ENCODE measurements at regions not wholly inside any gene's neighbourhood (a gene's known extent, or its start where the extent isn't known, plus 50 kb on each side); places are given as distances from the start of the nearest gene placed in this dataset.

DNA sequence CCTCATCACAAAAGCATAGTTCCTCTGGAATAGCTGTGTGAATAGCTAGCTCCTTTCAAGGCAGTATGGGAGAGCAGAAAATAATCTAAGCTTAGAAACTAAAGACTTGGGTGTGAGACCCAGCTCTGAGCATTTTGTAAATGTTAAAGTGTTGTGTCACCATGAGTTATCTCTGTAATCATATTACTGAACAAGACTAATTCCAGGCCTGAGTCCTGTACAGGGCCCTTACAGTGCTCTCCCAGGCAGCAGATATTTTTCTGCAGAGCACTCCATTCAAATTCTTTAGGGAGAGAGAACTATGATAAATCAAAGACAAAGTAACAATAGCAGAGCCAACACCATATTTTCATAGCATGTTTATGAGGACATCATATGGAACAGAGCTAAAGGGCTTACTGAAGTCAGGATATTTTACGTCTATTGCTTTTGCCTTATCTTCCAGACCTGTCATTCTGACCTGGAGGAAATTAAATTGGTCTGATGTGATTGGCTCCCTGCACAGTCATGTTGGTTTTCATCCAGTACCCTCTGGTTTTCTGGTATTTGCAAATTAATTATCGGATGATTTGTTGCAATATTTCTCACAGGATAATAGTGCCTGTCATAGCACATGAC lies 172.6 kb upstream of the PPP2R3A start:
- intact Hi-C loops (cut with DNase I), result no loop called here
- no peaks in the 10 kb centered on the region for H3K9me3 ChIP-seq
- H3K4me1 ChIP-seq, result no peaks in the 10 kb centered on the region
- H3K4me3 ChIP-seq, result no peak overlapping the region
- TF ChIP-seq CTCF (IDR thresholded peaks at IDR 0.05), result no peak
- no peaks in the 10 kb centered on the region for H3K27me3 ChIP-seq
- DNase-seq (ENCODE audit: low spot score in 2 of 2), result no peak
- H3K27ac ChIP-seq, result no peak overlapping the region
- H3K36me3 ChIP-seq, result no peaks in the 10 kb centered on the region

DNA sequence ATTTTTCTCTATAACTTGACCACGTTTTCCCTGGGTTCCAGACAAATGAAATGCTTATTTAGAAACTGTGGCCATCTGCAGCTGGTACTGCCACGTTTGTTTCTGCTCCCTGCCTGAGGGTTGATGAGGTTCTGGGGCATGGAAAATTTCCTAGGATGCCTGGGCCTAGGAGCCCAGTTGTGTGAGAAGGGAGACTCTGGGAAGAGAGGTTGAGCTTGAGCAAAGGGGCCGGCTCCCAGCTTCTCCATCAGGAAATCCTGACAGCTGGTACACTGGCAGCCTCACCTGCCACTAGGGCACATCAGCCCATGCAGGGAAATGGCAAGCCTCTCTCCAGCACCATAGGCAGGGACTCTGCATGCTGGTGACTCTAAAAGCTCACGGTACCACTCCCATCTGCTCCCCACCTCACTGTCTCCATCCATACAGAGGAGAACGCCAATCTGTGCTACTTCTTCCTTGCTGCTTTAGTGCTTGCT lies 165.4 kb upstream of the PPP2R3A start:
- TF ChIP-seq CTCF (IDR thresholded peaks at IDR 0.05), result no peak
- no peak overlapping the region for H3K4me3 ChIP-seq
- intact Hi-C loops (cut with DNase I), result no loop called here

DNA sequence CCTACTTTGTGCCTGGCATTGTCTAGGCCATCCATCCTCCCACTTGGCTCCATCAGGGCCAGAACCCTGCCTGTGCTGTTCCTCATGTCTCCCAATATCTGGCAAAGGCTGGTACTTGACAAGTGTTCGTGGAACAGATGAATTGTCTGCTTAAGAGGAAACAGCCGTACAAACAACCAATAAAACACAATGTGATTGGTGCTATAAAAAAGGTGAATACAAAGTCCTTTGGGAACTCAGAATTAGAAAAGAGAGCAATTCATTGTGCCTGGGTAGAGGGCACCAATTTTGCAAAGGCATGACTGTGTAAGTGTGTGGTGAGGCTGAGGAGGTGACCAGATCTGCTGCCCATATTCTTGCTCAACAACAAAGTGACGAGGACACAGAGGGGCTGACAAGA lies 164.5 kb upstream of the PPP2R3A start:
- intact Hi-C loops (cut with DNase I), result no loop called here
- Histone ChIP-seq H3K4me1 (no peaks in the 10 kb centered on the region), H3K27ac (no peak overlapping the region), H3K9me3 (no peaks in the 10 kb centered on the region), H3K27me3 (no peaks in the 10 kb centered on the region), H3K36me3 (no peaks in the 10 kb centered on the region), H3K4me3 (no peak overlapping the region)
- TF ChIP-seq CTCF (IDR thresholded peaks at IDR 0.05), result no peak
- no peak for DNase-seq (ENCODE audit: low spot score in 2 of 2)

More for the DNA sequence above, 165.4 kb upstream of the PPP2R3A start:
- Histone ChIP-seq H3K36me3 (no peaks in the 10 kb centered on the region), H3K9me3 (no peaks in the 10 kb centered on the region), H3K27me3 (no peaks in the 10 kb centered on the region), H3K27ac (no peak overlapping the region), H3K4me1 (no peaks in the 10 kb centered on the region)
- no peak for DNase-seq (ENCODE audit: low spot score in 2 of 2)

DNA sequence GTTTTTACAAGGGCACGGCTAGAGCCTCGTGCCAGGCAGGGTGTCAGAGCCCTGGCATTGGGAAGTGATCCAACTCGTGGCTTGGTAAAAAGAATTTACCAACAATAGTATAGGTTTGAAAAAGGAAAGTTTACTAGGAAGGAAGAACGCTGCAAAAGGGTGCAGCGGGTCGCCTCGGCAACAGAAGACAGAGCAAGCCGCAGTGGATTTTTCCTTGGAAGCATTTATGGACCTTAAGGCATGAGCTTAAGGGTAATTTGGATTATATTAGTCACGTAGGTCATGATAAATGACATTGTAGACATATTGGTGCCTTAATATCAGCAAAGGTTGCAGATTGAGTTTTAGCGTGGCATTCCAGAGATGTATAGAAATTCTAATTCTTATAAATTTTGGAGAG lies 163.4 kb upstream of the PPP2R3A start:
- Histone ChIP-seq H3K4me1 (no peaks in the 10 kb centered on the region), H3K36me3 (no peaks in the 10 kb centered on the region), H3K9me3 (no peaks in the 10 kb centered on the region), H3K4me3 (no peak overlapping the region), H3K27me3 (no peaks in the 10 kb centered on the region), H3K27ac (no peak overlapping the region)
- no peak for TF ChIP-seq CTCF (IDR thresholded peaks at IDR 0.05)
- DNase-seq (ENCODE audit: low spot score in 2 of 2), result no peak
- intact Hi-C loops (cut with DNase I), result no loop called here

DNA sequence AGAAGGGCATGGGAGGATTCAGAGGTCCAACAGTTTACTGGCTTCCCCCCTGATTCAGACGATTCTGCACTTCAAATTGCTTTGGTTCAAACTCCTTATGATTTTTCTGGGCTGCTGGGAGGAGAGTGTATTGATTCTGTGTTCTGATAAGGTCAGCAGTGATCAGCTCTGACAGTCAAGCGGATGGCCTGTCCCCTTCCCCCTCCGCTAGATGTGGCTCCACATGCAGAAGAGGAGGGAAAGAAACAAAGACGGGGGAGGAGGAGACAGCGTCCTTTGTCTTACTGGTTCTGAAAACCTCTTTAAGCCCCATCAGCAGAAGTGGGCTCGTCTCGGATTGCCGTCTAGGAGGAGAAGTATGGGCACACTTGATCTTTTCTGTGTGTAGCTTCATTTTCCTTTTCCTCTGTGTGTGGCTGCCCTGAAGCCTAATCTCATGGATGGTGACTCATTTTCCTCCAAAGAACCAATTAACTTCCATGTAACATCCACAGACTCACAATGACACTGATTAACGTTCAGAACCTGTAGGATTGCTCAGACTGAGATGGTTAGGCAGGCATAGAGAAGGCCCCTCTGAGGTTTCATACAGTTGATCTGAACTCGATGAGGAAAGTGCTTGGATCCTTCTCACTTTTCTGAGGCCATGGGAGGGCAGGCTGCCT lies 162.4 kb upstream of the PPP2R3A start:
- Histone ChIP-seq H3K4me3 (no peak overlapping the region), H3K36me3 (no peaks in the 10 kb centered on the region), H3K4me1 (no peaks in the 10 kb centered on the region), H3K27me3 (no peaks in the 10 kb centered on the region), H3K27ac (no peak overlapping the region), H3K9me3 (no peaks in the 10 kb centered on the region)
- DNase-seq (ENCODE audit: low spot score in 2 of 2), result no peak
- no peak for TF ChIP-seq CTCF (IDR thresholded peaks at IDR 0.05)
- intact Hi-C loops (cut with DNase I), result no loop called here

Measured in ascending aorta (tissue), 2 donors.